Activated CD4-positive, alpha-beta T cell treated with anti-CD3 and anti-CD28 coated beads for 36 hours (primary cell): ENCODE measurements at regions not wholly inside any gene's neighbourhood (a gene's known extent, or its start where the extent isn't known, plus 50 kb on each side); places are given as distances from the start of the nearest gene placed in this dataset.

Experiments
- ATAC-seq: fragments of 200-7000 bp; cut with Tn5 transposase; one replicate; pipeline ENCODE4 v1.10.0; 2021; ENCODE audit warnings: mild to moderate bottlenecking, moderate library complexity
- CTCF ChIA-PET: fragments of 350-600 bp; sonication (Branson Sonifier 250); formaldehyde crosslinking; loops from one replicate; lab custom pipeline; 2021; ENCODE audit warnings: antibody characterized with exemption; lab: Charles Lee
- POLR2A ChIA-PET: fragments of 350-600 bp; sonication (Branson Sonifier 250); formaldehyde crosslinking; loops from one replicate; lab custom pipeline; 2021; ENCODE audit warnings: antibody characterized with exemption, inconsistent platforms; lab: Charles Lee
- DNase-seq: peaks from one replicate; pipeline ENCODE4 v3.0.0-alpha.2; 2020
- H3K27ac Mint-ChIP-seq: one replicate; pipeline ENCODE4 v1.8.0; 2021; ENCODE audit warnings: mixed read lengths
- H3K27me3 Mint-ChIP-seq: one replicate; pipeline ENCODE4 v1.8.0; 2021; ENCODE audit warnings: mixed read lengths
- H3K36me3 Mint-ChIP-seq: one replicate; pipeline ENCODE4 v1.8.0; 2021; ENCODE audit warnings: low read depth, mixed read lengths
- H3K4me1 Mint-ChIP-seq: one replicate; pipeline ENCODE4 v1.8.0; 2021; ENCODE audit warnings: mixed read lengths
- H3K4me3 Mint-ChIP-seq: one replicate; pipeline ENCODE4 v1.8.0; 2021; ENCODE audit warnings: mild to moderate bottlenecking, moderate library complexity, mixed read lengths
- H3K9me3 Mint-ChIP-seq: one replicate; pipeline ENCODE4 v1.8.0; 2021; ENCODE audit warnings: low read depth, mixed read lengths
- intact Hi-C, 2 experiments: fragments of 100-400 bp; cut with DNase I in 1 of 2; cut with micrococcal nuclease in 1 of 2; formaldehyde crosslinking; loops; one replicate each; pipeline versions ENCODE4 v1.14.2 to v1.15.1; 2022 to 2024; cut with DNase I, micrococcal nuclease

DNA sequence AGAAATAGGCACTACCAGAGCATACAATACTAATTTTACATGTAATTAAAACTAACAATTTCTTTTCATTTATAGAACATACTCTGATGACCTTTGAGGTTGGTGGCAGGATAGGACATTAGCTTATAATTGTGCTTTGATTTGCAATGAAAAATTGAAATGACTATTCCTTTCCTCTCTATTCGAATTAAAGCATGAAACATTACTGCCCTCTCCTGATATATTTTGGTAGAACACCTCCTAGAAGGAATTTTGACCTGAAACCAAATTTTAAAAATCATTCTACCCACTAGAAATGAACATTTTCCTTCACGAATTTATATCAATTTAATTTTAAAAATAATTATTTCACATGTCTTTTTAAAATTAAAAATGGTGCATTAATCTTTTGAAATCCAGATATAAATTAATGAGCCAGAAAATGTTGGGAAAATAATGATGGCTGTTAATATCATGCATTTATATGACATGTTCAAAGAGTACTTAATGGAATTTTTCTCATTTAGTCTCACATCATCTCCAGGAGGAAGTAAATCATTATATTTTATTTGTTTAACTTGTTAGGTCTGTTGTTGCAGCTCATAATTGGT, 556.3 kb upstream of the ARGLU1 start:
- ChIA-PET POLR2A (no interaction called here), CTCF (no interaction called here)
- no peaks in the 10 kb centered on the region for H3K27me3 Mint-ChIP-seq
- DNase-seq (no peak), ATAC-seq (no peak)
- H3K9me3 Mint-ChIP-seq: peaks cover 5% of the 10 kb centered on the region
- H3K36me3 Mint-ChIP-seq: no peaks in the 10 kb centered on the region
- H3K4me3 Mint-ChIP-seq: no peak overlapping the region
- no peaks in the 10 kb centered on the region for H3K4me1 Mint-ChIP-seq
- no peak overlapping the region for H3K27ac Mint-ChIP-seq
- intact Hi-C loops: no loop called here

- H3K4me3 Mint-ChIP-seq: no peak overlapping the region
- H3K4me1 Mint-ChIP-seq: no peaks in the 10 kb centered on the region
- no peak for ATAC-seq
- intact Hi-C loops: no loop called here
- ChIA-PET CTCF (no interaction called here), POLR2A (no interaction called here)
- no peaks in the 10 kb centered on the region for H3K36me3 Mint-ChIP-seq
- no peaks in the 10 kb centered on the region for H3K9me3 Mint-ChIP-seq
- no peak overlapping the region for H3K27ac Mint-ChIP-seq
- DNase-seq: no peak
- peaks cover 2% of the 10 kb centered on the region for H3K27me3 Mint-ChIP-seq
These were observed 553.9 kb upstream of the ARGLU1 start for GRCh38 chr13:107121793-107122192.

- ChIA-PET POLR2A (no interaction called here), CTCF (no interaction called here)
- Mint-ChIP-seq H3K4me3 (no peak overlapping the region), H3K27ac (no peak overlapping the region), H3K4me1 (no peaks in the 10 kb centered on the region), H3K27me3 (peaks cover 2% of the 10 kb centered on the region), H3K36me3 (no peaks in the 10 kb centered on the region), H3K9me3 (no peaks in the 10 kb centered on the region)
- no peak for DNase-seq
- intact Hi-C loops: no loop called here
- ATAC-seq: no peak
These were observed 552.3 kb upstream of the ARGLU1 start for GRCh38 chr13:107119989-107120881.

- intact Hi-C loops: no loop called here
- POLR2A ChIA-PET: no interaction called here
- peaks cover 2% of the 10 kb centered on the region for H3K27me3 Mint-ChIP-seq
- no peak overlapping the region for H3K27ac Mint-ChIP-seq
- no peaks in the 10 kb centered on the region for H3K36me3 Mint-ChIP-seq
- H3K9me3 Mint-ChIP-seq: no peaks in the 10 kb centered on the region
- no peaks in the 10 kb centered on the region for H3K4me1 Mint-ChIP-seq
- CTCF ChIA-PET: no interaction called here
- no peak overlapping the region for H3K4me3 Mint-ChIP-seq
- DNase-seq (no peak), ATAC-seq (no peak)
These were observed 550.6 kb upstream of the ARGLU1 start for GRCh38 chr13:107118506-107118905.

DNA sequence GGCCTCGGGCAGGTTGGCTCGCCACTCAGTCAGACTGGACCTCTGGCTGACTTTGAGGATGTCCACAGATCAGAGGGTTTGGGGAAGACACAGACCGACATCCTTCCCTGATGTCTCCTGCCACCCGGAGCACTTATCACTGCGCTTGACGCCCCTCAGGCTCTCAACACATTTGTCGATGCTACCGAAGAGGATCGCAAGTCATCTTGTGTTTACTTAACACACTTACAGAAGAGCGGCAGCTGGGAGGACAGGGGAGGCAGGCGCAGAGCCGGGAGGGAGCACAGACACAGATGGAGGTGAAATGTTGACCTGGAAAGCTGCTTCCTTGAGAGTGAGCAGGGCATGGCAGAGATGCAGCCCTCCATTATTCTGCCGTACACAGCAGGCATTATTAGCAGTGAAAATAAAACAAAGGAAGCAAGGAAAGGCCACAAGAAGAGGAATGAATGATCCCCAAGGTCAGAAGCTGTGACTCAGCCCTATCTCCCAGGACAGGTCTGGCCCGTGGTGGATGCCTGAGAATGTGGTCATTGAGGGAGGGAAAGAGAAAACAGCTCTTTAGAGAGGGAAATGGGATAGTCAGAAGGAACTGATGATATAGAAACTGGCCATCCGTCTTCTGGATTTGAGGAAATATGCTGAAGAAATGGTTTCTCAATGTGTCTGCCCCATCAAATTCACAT, 549.5 kb upstream of the ARGLU1 start:
- H3K4me1 Mint-ChIP-seq: no peaks in the 10 kb centered on the region
- intact Hi-C loops: no loop called here
- no peak for ATAC-seq
- ChIA-PET POLR2A (no interaction called here), CTCF (no interaction called here)
- no peak overlapping the region for H3K27ac Mint-ChIP-seq
- H3K4me3 Mint-ChIP-seq: no peak overlapping the region
- no peak for DNase-seq
- no peaks in the 10 kb centered on the region for H3K36me3 Mint-ChIP-seq
- H3K27me3 Mint-ChIP-seq: peaks cover 2% of the 10 kb centered on the region
- H3K9me3 Mint-ChIP-seq: no peaks in the 10 kb centered on the region

GRCh38 chr13:107113387-107113786, 545.5 kb upstream of the ARGLU1 start:
- Mint-ChIP-seq H3K4me1 (no peaks in the 10 kb centered on the region), H3K4me3 (no peak overlapping the region), H3K9me3 (peaks cover 6% of the 10 kb centered on the region), H3K36me3 (no peaks in the 10 kb centered on the region), H3K27ac (no peak overlapping the region), H3K27me3 (peaks cover 2% of the 10 kb centered on the region)
- ATAC-seq: no peak
- no peak for DNase-seq
- ChIA-PET POLR2A (no interaction called here), CTCF (no interaction called here)
- intact Hi-C loops: no loop called here

DNA sequence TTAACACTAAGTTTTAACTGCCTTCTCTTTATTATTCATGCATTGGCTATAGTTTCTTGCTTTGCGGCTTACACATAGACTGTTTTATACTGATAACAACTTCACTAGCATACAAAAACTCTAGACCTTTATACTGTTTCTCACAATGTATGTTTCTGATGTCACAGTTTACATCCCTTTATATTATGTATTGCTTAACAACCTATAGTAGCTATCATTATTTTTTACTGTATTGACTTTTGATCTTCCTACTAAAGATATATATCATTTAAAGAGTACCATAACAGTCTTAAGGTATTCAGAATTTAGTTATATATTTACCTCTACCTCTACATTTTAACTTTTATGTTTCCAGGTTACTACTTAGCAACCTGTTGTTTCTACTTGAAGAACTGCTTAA, 543.3 kb upstream of the ARGLU1 start:
- H3K9me3 Mint-ChIP-seq: peaks cover 6% of the 10 kb centered on the region
- H3K36me3 Mint-ChIP-seq: no peaks in the 10 kb centered on the region
- ChIA-PET CTCF (no interaction called here), POLR2A (no interaction called here)
- ATAC-seq: no peak
- no peak for DNase-seq
- H3K4me1 Mint-ChIP-seq: no peaks in the 10 kb centered on the region
- no peak overlapping the region for H3K4me3 Mint-ChIP-seq
- no peaks in the 10 kb centered on the region for H3K27me3 Mint-ChIP-seq
- intact Hi-C loops: no loop called here
- no peak overlapping the region for H3K27ac Mint-ChIP-seq

GRCh38 chr13:107104631-107105030, 536.7 kb upstream of the ARGLU1 start:
- Mint-ChIP-seq H3K4me3 (no peak overlapping the region), H3K36me3 (no peaks in the 10 kb centered on the region), H3K4me1 (no peaks in the 10 kb centered on the region), H3K9me3 (peaks cover 6% of the 10 kb centered on the region), H3K27ac (no peak overlapping the region), H3K27me3 (no peaks in the 10 kb centered on the region)
- ChIA-PET POLR2A (no interaction called here), CTCF (no interaction called here)
- intact Hi-C loops: no loop called here
- no peak for DNase-seq
- ATAC-seq: no peak

- Mint-ChIP-seq H3K36me3 (no peaks in the 10 kb centered on the region), H3K9me3 (no peaks in the 10 kb centered on the region), H3K4me1 (no peaks in the 10 kb centered on the region), H3K27me3 (no peaks in the 10 kb centered on the region), H3K4me3 (no peak overlapping the region), H3K27ac (no peak overlapping the region)
- intact Hi-C loops: no loop called here
- POLR2A ChIA-PET: no interaction called here
- DNase-seq (no peak), ATAC-seq (no peak)
- CTCF ChIA-PET: interaction anchor here (1.1 kb wide), 1 partner anchor 35 kb away, joined by 3 read pairs; no protein-coding TSS in a partner anchor
These were observed 534.7 kb upstream of the ARGLU1 start for GRCh38 chr13:107102676-107103075.

DNA sequence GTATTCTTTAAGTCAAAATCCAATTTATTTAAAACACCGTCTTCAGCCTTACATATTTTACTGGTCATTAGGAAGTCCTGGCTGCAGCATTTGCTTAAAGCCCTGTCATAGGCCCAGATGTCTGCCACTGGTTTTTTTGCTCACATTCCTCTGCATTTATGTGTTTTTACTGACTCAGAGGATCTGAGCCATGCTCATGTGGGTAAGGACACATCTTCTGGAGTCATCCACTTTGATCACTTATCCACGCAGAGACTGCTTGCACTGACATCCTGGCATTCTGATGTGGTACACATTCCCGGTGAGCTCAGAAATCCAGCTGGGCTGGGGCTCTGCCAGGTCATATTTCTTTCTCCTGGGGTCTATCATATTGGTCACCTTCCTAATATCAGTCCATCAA, 531.7 kb upstream of the ARGLU1 start:
- no peaks in the 10 kb centered on the region for H3K9me3 Mint-ChIP-seq
- ATAC-seq (no peak), DNase-seq (no peak)
- CTCF ChIA-PET: interaction anchor here (0.6 kb wide), 1 partner anchor 102 kb away, joined by 3 read pairs; no protein-coding TSS in a partner anchor
- intact Hi-C loops: no loop called here
- H3K36me3 Mint-ChIP-seq: no peaks in the 10 kb centered on the region
- H3K27ac Mint-ChIP-seq: no peak overlapping the region
- POLR2A ChIA-PET: no interaction called here
- no peak overlapping the region for H3K4me3 Mint-ChIP-seq
- H3K4me1 Mint-ChIP-seq: no peaks in the 10 kb centered on the region
- no peaks in the 10 kb centered on the region for H3K27me3 Mint-ChIP-seq

- intact Hi-C loops: no loop called here
- Mint-ChIP-seq H3K36me3 (no peaks in the 10 kb centered on the region), H3K27ac (no peak overlapping the region), H3K27me3 (no peaks in the 10 kb centered on the region), H3K9me3 (no peaks in the 10 kb centered on the region), H3K4me1 (no peaks in the 10 kb centered on the region), H3K4me3 (no peak overlapping the region)
- ChIA-PET POLR2A (no interaction called here), CTCF (no interaction called here)
- ATAC-seq: no peak
- no peak for DNase-seq
These were observed 530.0 kb upstream of the ARGLU1 start for GRCh38 chr13:107097916-107098315.

GRCh38 chr13:107095876-107096275, 527.9 kb upstream of the ARGLU1 start:
- Mint-ChIP-seq H3K9me3 (no peaks in the 10 kb centered on the region), H3K4me3 (no peak overlapping the region), H3K4me1 (no peaks in the 10 kb centered on the region), H3K36me3 (no peaks in the 10 kb centered on the region), H3K27ac (no peak overlapping the region), H3K27me3 (no peaks in the 10 kb centered on the region)
- intact Hi-C loops: no loop called here
- DNase-seq (no peak), ATAC-seq (no peak)
- ChIA-PET POLR2A (no interaction called here), CTCF (no interaction called here)
